ENCODE measurements at regions not wholly inside any gene's neighbourhood (a gene's known extent, or its start where the extent isn't known, plus 50 kb on each side); places are given as distances from the start of the nearest gene placed in this dataset.

DNA sequence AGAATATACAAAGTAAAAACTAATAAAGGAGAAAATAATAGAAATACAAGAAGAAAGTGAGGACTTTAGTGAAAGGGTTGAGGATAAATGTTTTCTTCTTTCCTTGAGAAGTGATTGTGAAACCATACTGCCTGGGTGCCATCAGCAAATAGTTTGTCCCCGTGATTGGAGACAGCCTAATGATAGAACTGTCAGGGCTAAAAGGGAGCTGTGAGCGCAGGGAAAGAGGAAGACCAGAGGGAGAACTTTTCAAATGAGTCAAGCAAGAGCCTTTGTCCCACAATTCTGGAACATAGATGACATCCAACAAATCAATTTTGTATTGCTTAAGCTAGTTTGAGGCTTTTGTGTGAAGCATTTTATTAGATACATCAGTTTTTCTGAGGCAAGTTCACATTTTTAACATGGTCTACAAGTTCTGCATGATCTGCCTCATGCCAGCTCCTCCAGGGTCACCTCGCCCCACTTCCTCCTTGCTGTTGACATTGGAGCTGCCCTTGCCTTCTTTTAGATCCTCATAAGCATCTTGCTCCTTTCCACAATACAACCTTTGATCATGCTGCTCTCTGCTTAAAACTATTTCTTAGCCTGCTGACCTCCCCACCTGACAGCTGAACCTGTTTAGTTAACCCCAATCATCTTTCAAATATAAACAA lies 213.4 kb upstream of the REG3G start:
- Histone ChIP-seq H3K9me3 (ENCODE audit: control insufficient read depth, low read depth, low read length) (no peaks in the 10 kb centered on the region), H2AFZ (ENCODE audit: low read length) (no peak overlapping the region), H3K79me2 (ENCODE audit: insufficient read depth, low read length) (no peaks in the 10 kb centered on the region), H3K23ac (ENCODE audit: insufficient read length, low read depth, low read length) (no peak overlapping the region), H4K20me1 (ENCODE audit: control insufficient read depth, insufficient read depth, insufficient read length) (no peaks in the 10 kb centered on the region), H2BK120ac (ENCODE audit: low read depth, low read length, poor library complexity, severe bottlenecking) (no peak overlapping the region), H2BK20ac (ENCODE audit: low read depth, low read length, poor library complexity, severe bottlenecking) (no peak overlapping the region), H3K14ac (ENCODE audit: insufficient read depth, low read length) (no peak overlapping the region), H2BK12ac (ENCODE audit: insufficient read length, low read depth, low read length) (no peak overlapping the region), H3K4me2 (ENCODE audit: insufficient read depth, insufficient read length, low read length) (no peak overlapping the region), H3K18ac (ENCODE audit: insufficient read length, low read depth, low read length) (no peak overlapping the region), H4K5ac (ENCODE audit: insufficient read length, low read depth, low read length) (no peak overlapping the region), H3K79me1 (ENCODE audit: insufficient read depth, low read depth, low read length, poor library complexity, severe bottlenecking) (no peaks in the 10 kb centered on the region), H3K23me2 (ENCODE audit: insufficient read length, low read depth, low read length, poor library complexity, severe bottlenecking) (no peaks in the 10 kb centered on the region), H3T11ph (ENCODE audit: low read length) (no peak overlapping the region), H2BK5ac (ENCODE audit: insufficient read length, low read length) (no peak overlapping the region), H4K91ac (ENCODE audit: insufficient read length, low read depth, low read length) (no peak overlapping the region), H3K56ac (ENCODE audit: insufficient read length, low read depth, low read length) (no peak overlapping the region), H3K4ac (ENCODE audit: low read depth, low read length) (no peak overlapping the region), H3K9ac (ENCODE audit: extremely low read depth, insufficient read length, low read length) (no peak overlapping the region), H3K27ac (ENCODE audit: insufficient read length, low read depth, low read length) (no peak overlapping the region), H2AK5ac (ENCODE audit: insufficient read length, low read length) (no peak overlapping the region), H2BK15ac (ENCODE audit: low read depth, low read length) (no peak overlapping the region), H3K27me3 (ENCODE audit: insufficient read depth, low read length) (no peaks in the 10 kb centered on the region), H3K4me1 (ENCODE audit: insufficient read depth, low read length) (no peaks in the 10 kb centered on the region), H4K8ac (replicated peaks; ENCODE audit: insufficient read length, low read depth, low read length) (no peak overlapping the region)
- DNase-seq: no peak
- no peak for TF ChIP-seq CTCF (conservative IDR thresholded peaks at IDR 0.05)
- Mint-ChIP-seq H3K27me3 (ENCODE audit: low read depth) (no peaks in the 10 kb centered on the region), H3K4me1 (peaks cover 6% of the 10 kb centered on the region in 2 experiments; a peak in 3 of 4 replicates), H3K9me3 (no peaks in the 10 kb centered on the region; a peak in 1 of 5 replicates), H3K36me3 (ENCODE audit: insufficient read depth in 1 of 3, low read depth in 3 of 3) (peaks cover 0 to 2% (median 0%) of the 10 kb centered on the region in 3 experiments; a peak in 1 of 7 replicates), H3K27ac (no peak overlapping the region), H3K4me3 (no peak overlapping the region)
- WGBS (ENCODE audit: extremely low coverage, insufficient read length, low lambda C conversion rate): no CpG with 5 or more reads among the region's 3 CpGs

Data from H9 (cell line).